Activated naive CD4-positive, alpha-beta T cell treated with anti-CD3 and anti-CD28 coated beads, Interleukin-2, amount 10 ng/mL, durations not matched to agents 7 days and 5 days (primary cell): ENCODE measurements at regions not wholly inside any gene's neighbourhood (a gene's known extent, or its start where the extent isn't known, plus 50 kb on each side); places are given as distances from the start of the nearest gene placed in this dataset.
"Not testable (repeated sequence)": the region's sequence is repeated elsewhere in the genome, so short reads cannot be mapped to it uniquely, and the experiment has no call there.

Experiments used
- CTCF ChIA-PET: fragments of 350-600 bp; sonication (Branson Sonifier 250); formaldehyde crosslinking; loops from one replicate; lab custom pipeline; 2021; ENCODE audit warnings: antibody characterized with exemption; lab: Charles Lee
- DNase-seq: peaks from one replicate; pipeline ENCODE4 v3.0.0-alpha.2; 2020
- H3K27ac Mint-ChIP-seq: one replicate; pipeline ENCODE4 v1.8.0; 2021; ENCODE audit warnings: mild to moderate bottlenecking, moderate library complexity, mixed read lengths
- H3K27me3 Mint-ChIP-seq: one replicate; pipeline ENCODE4 v1.8.0; 2021; ENCODE audit warnings: mild to moderate bottlenecking, mixed read lengths
- H3K36me3 Mint-ChIP-seq: one replicate; pipeline ENCODE4 v1.8.0; 2021; ENCODE audit warnings: mixed read lengths
- H3K4me1 Mint-ChIP-seq: one replicate; pipeline ENCODE4 v1.8.0; 2021; ENCODE audit warnings: mixed read lengths
- H3K4me3 Mint-ChIP-seq: one replicate; pipeline ENCODE4 v1.8.0; 2021; ENCODE audit warnings: mild to moderate bottlenecking, moderate library complexity, mixed read lengths
- H3K9me3 Mint-ChIP-seq: one replicate; pipeline ENCODE4 v1.8.0; 2021; ENCODE audit warnings: mixed read lengths

GRCh38 chr11:70595452-70595851 lies 197.1 kb downstream of the CTTN start:
- H3K27ac Mint-ChIP-seq, result no peak overlapping the region
- CTCF ChIA-PET, result no interaction called here
- no peak for DNase-seq
- H3K36me3 Mint-ChIP-seq, result no peaks in the 10 kb centered on the region
- no peaks in the 10 kb centered on the region for H3K9me3 Mint-ChIP-seq
- H3K27me3 Mint-ChIP-seq, result peaks cover 76% of the 10 kb centered on the region
- peaks cover 7% of the 10 kb centered on the region for H3K4me1 Mint-ChIP-seq
- H3K4me3 Mint-ChIP-seq, result no peak overlapping the region

- H3K4me1 Mint-ChIP-seq, result peaks cover 1% of the 10 kb centered on the region
- H3K9me3 Mint-ChIP-seq, result no peaks in the 10 kb centered on the region
- H3K36me3 Mint-ChIP-seq, result no peaks in the 10 kb centered on the region
- H3K4me3 Mint-ChIP-seq, result no peak overlapping the region
- no peak for DNase-seq
- H3K27me3 Mint-ChIP-seq, result peaks cover 75% of the 10 kb centered on the region
- CTCF ChIA-PET, result no interaction called here
- H3K27ac Mint-ChIP-seq, result no peak overlapping the region
Measured at GRCh38 chr11:70596091-70596490, 197.8 kb downstream of the CTTN start.

GRCh38 chr11:70597006-70597555 lies 198.8 kb downstream of the CTTN start:
- H3K36me3 Mint-ChIP-seq, result no peaks in the 10 kb centered on the region
- CTCF ChIA-PET, result no interaction called here
- H3K4me3 Mint-ChIP-seq, result no peak overlapping the region
- H3K9me3 Mint-ChIP-seq, result no peaks in the 10 kb centered on the region
- H3K27me3 Mint-ChIP-seq, result peaks cover 69% of the 10 kb centered on the region
- H3K27ac Mint-ChIP-seq, result no peak overlapping the region
- H3K4me1 Mint-ChIP-seq, result no peaks in the 10 kb centered on the region
- no peak for DNase-seq

DNA sequence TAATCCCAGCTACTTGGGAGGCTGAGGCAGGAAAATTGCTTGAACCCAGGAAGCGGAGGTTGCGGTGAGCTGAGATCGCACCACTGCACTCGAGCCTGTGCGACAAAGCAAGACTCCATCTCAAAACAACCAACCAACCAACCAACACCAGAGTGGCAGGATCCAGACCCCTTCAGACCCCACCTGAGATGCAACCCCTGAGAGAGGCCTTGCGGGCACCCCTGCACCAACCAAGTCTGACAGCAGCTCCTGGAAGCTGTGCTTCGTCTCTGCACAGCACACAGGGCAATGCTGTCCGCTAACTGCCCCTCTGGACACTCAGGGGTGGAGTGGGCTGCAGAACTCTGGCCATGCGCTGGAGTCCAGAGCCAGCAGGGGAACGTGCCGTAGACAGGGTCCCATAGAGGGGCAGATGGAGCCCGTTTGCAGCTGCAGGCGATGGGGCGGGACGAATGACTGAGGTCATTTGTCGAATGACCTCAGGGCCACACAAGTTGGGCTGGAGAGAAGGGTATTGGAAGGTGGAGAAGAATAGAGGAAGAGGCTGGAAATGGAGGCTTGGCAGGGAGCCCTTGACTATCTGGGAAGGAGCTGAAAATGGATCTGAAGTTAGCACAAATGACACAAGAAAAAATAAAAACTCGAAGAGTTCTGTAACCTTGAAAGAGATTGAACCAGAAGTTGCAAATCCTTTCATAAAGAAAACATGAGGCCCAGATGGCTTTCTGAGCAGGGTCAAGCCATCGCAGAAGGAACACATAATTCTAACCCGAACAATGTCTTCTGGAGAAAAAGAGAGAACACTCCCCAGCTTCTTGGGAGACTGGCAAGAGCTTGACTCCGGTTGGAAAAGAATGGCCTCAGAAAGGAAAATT lies 199.7 kb downstream of the CTTN start:
- DNase-seq, result no peak
- Mint-ChIP-seq H3K4me3 (no peak overlapping the region), H3K36me3 (no peaks in the 10 kb centered on the region), H3K4me1 (no peaks in the 10 kb centered on the region), H3K9me3 (no peaks in the 10 kb centered on the region), H3K27ac (no peak overlapping the region), H3K27me3 (peaks cover 60% of the 10 kb centered on the region)
- CTCF ChIA-PET, result no interaction called here

DNA sequence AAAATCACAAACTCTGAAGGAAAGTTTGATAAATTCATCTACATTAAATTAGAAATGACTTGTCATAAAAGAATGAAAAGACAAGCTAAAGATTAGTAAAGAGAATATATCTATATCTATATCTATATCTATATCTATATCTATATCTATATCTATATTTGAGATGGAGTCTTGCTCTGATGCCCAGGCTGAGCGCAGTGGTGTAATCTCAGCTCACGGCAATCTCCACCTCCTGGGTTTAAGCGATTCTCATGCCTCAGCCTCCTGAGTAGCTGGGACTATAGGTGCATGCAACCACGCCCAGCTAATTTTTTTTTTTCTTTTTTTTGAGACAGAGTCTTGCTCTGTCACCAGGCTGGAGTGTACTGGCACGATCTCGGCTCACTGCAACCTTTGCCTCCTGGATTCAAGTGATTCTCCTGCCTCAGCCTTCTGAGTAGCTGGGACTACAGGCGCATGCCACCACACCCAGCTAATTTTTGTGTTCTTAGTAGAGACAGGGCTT lies 202.6 kb downstream of the CTTN start:
- H3K27ac Mint-ChIP-seq, DNase-seq, H3K9me3 Mint-ChIP-seq, H3K4me3 Mint-ChIP-seq, H3K4me1 Mint-ChIP-seq, CTCF ChIA-PET, H3K36me3 Mint-ChIP-seq: not testable (repeated sequence)
- peaks cover 44% of the 10 kb centered on the region for H3K27me3 Mint-ChIP-seq

DNA sequence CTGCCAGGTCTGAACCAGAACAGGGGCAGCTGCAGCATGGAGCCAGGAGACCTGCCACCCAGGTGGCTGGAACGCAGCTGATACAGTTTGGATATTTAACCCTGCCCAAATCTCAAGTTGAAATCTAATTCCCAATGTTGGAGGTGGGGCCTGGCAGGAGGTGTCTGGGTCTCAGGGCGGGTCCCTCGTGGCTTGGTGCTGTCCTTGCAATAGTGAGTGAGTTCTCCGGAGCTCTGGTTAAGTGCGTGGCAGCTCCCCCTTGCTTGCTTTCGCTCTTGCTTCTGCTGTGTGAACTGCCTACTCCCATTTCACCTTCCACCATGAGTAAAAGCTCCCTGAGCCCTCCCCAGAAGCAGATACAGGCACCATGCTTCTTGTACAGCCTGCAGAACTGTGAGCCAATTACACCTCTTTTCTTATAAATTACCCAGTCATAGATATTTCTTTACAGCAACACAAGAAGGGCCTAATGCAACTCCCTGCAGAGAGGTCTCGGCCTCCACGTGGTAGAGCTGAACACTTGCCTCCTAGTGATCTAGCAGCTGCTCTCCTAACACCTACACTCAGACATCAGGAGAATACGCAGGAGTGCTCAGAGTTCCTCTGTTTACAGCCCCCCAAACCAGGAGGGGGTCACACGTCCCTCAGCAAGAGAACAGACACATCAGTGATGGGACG lies 203.7 kb downstream of the CTTN start:
- Mint-ChIP-seq H3K27ac (no peak overlapping the region), H3K27me3 (peaks cover 37% of the 10 kb centered on the region), H3K4me3 (no peak overlapping the region), H3K9me3 (no peaks in the 10 kb centered on the region), H3K36me3 (no peaks in the 10 kb centered on the region), H3K4me1 (no peaks in the 10 kb centered on the region)
- CTCF ChIA-PET, result no interaction called here
- no peak for DNase-seq

DNA sequence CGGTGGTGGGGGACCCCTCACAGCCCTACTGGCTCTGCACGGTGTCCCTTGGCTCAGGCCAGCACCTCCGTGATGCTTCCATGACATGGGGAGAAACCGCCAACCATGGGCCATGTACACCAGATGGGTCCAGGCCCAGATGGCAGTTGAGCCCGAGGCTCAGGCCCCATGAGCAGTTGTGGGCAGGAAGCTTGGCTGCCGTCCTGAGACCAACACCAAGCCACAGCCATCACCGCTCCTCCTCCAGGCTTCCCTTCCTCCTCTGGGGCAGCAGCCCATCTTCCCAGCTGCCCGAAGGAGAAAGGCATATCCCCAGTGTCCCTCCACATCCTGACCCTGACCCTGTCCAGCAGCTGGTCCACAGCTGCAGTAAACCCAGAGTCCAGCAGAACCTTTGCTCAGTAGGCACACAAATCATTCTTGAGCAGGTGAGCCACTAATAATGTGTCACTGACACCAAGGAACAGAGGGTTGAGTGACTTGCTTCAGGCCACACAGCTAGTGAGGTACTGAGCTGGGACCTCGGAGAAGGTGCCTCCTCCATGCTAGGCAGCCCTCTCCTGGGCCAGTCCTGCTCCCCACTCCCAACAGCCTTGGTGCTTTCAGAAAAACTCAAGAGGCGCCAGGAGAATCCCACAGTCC lies 204.9 kb downstream of the CTTN start:
- H3K27me3 Mint-ChIP-seq, result peaks cover 32% of the 10 kb centered on the region
- CTCF ChIA-PET, result no interaction called here
- no peaks in the 10 kb centered on the region for H3K4me1 Mint-ChIP-seq
- no peak for DNase-seq
- H3K27ac Mint-ChIP-seq, result no peak overlapping the region
- H3K4me3 Mint-ChIP-seq, result no peak overlapping the region
- no peaks in the 10 kb centered on the region for H3K36me3 Mint-ChIP-seq
- H3K9me3 Mint-ChIP-seq, result no peaks in the 10 kb centered on the region

DNA sequence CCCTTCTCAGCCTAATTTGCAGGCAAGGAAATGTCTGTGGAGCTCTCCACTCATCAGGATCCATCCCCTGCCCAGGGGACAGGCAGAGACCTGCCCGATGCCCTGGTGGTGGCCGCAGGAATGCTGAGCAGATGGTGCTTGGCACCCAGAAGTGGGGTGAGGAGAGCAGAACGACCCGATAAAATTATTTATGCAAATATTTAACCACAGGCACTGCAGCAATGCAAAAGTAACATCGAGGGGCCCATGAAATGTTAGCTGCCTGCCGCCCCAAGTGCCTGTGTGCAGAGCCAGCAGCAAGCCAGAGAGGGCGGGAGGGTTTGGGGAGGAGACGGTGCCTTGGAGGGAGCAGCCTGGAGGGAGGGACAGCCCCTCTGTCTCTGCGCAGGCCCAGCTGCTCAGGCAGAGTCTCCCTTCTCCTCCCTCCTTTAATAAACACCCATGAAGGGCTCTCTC lies 205.5 kb downstream of the CTTN start:
- DNase-seq, result no peak
- CTCF ChIA-PET, result no interaction called here
- Mint-ChIP-seq H3K27ac (peak overlapping the region; percentile 37), H3K9me3 (no peaks in the 10 kb centered on the region), H3K4me1 (no peaks in the 10 kb centered on the region), H3K36me3 (no peaks in the 10 kb centered on the region), H3K4me3 (no peak overlapping the region), H3K27me3 (peaks cover 33% of the 10 kb centered on the region)

- H3K4me1 Mint-ChIP-seq, result no peaks in the 10 kb centered on the region
- peaks cover 33% of the 10 kb centered on the region for H3K27me3 Mint-ChIP-seq
- no peak for DNase-seq
- no peaks in the 10 kb centered on the region for H3K36me3 Mint-ChIP-seq
- CTCF ChIA-PET, result no interaction called here
- H3K27ac Mint-ChIP-seq, result no peak overlapping the region
- H3K9me3 Mint-ChIP-seq, result no peaks in the 10 kb centered on the region
- H3K4me3 Mint-ChIP-seq, result no peak overlapping the region
Measured at GRCh38 chr11:70604221-70604620, 205.9 kb downstream of the CTTN start.

GRCh38 chr11:70604630-70605467 lies 206.5 kb downstream of the CTTN start:
- CTCF ChIA-PET, result no interaction called here
- no peaks in the 10 kb centered on the region for H3K4me1 Mint-ChIP-seq
- no peak overlapping the region for H3K4me3 Mint-ChIP-seq
- H3K9me3 Mint-ChIP-seq, result no peaks in the 10 kb centered on the region
- no peak overlapping the region for H3K27ac Mint-ChIP-seq
- H3K27me3 Mint-ChIP-seq, result peaks cover 28% of the 10 kb centered on the region
- no peak for DNase-seq
- no peaks in the 10 kb centered on the region for H3K36me3 Mint-ChIP-seq

- Mint-ChIP-seq H3K4me1 (no peaks in the 10 kb centered on the region), H3K4me3 (no peak overlapping the region), H3K9me3 (no peaks in the 10 kb centered on the region), H3K36me3 (no peaks in the 10 kb centered on the region), H3K27ac (no peak overlapping the region), H3K27me3 (peaks cover 31% of the 10 kb centered on the region)
- DNase-seq, result no peak
- CTCF ChIA-PET, result no interaction called here
Measured at GRCh38 chr11:70605468-70605815, 207.1 kb downstream of the CTTN start.

- DNase-seq, result no peak
- H3K27ac Mint-ChIP-seq, result no peak overlapping the region
- CTCF ChIA-PET, result no interaction called here
- no peak overlapping the region for H3K4me3 Mint-ChIP-seq
- H3K36me3 Mint-ChIP-seq, result no peaks in the 10 kb centered on the region
- H3K9me3 Mint-ChIP-seq, result no peaks in the 10 kb centered on the region
- H3K27me3 Mint-ChIP-seq, result peaks cover 34% of the 10 kb centered on the region
- no peaks in the 10 kb centered on the region for H3K4me1 Mint-ChIP-seq
Measured at GRCh38 chr11:70605846-70606245, 207.5 kb downstream of the CTTN start.

DNA sequence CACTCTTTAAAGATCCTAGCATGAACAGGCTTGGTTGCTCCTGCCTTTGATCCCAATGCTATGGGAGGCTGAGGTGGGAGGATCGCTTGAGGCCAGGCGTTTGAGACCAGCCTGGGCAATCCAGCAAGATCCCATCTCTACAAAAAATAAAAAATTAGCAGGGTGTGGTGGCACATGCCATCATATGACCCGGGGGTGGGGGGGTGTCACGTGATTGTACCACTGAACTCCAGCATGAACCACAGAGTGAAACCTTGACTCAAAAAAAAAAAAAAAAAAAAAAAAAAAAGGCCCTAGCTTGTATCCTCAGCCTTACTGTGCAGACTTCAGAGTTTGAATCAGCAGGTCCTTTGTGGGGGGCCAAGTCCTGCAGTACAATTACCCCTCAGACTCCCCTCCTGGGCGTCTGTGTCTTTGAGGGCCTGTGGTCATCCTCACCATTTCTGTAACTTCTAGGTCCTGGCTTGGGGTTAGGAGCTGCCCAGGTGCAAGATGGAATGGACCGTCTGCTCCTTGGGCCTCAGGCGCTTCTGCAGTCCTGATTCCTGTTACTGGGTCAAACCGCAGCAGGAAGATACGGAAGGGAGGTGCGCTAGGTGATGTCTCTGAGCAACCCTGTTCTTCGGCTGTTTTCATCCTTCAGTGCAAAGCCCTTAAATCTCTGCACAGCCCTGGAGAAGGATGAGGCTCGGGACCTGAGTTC lies 208.1 kb downstream of the CTTN start:
- H3K36me3 Mint-ChIP-seq, result no peaks in the 10 kb centered on the region
- no peak overlapping the region for H3K4me3 Mint-ChIP-seq
- no peak overlapping the region for H3K27ac Mint-ChIP-seq
- H3K4me1 Mint-ChIP-seq, result no peaks in the 10 kb centered on the region
- no peak for DNase-seq
- CTCF ChIA-PET, result no interaction called here
- H3K9me3 Mint-ChIP-seq, result no peaks in the 10 kb centered on the region
- peaks cover 35% of the 10 kb centered on the region for H3K27me3 Mint-ChIP-seq
